Cardiac fibroblast (primary cell): ENCODE measurements at regions not wholly inside any gene's neighbourhood (a gene's known extent, or its start where the extent isn't known, plus 50 kb on each side); places are given as distances from the start of the nearest gene placed in this dataset.

Experiments used
- DNase-seq, 2 donors: peaks; one replicate each; pipeline versions ENCODE4 v3.0.0 to v3.0.0-alpha.2; 2010; ENCODE audit warnings: low read depth in 2 of 2
- H3K4me3 ChIP-seq, 2 donors: replicated peaks in 1 of 2; 1 replicate in 1 of 2; 2 replicates in 1 of 2; pipeline ENCODE4 v1.5.1; 2011; ENCODE audit warnings: low read depth in 2 of 2, low read length in 2 of 2, mild to moderate bottlenecking in 2 of 2, moderate library complexity in 1 of 2
- TF ChIP-seq, protein P1 (sequence below): IDR thresholded peaks from one replicate; pipeline ENCODE4 v1.5.1; 2011; ENCODE audit warnings: low read depth, mild to moderate bottlenecking, low read length, inconsistent platforms

DNA sequence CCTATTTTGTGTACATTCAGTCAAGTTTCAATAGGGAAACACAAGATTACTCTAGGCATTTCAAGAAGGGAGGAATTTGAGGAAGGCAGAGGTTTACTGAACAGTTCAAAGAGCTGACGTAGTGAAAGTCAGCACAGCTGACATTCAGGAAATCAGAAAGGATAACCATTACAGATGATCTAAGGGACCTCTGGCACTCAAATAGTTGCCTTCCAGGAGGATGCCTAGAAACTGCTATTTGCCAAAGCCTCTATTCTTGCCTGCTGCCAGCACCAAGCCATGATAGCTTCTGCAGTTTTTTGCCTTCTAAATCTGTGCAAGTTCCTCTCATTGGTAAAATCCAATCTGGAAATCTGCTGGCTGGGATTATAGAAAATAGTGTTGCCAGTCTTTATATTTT, 373.1 kb downstream of the CSNK1G3 start:
- TF ChIP-seq, protein P1, sequence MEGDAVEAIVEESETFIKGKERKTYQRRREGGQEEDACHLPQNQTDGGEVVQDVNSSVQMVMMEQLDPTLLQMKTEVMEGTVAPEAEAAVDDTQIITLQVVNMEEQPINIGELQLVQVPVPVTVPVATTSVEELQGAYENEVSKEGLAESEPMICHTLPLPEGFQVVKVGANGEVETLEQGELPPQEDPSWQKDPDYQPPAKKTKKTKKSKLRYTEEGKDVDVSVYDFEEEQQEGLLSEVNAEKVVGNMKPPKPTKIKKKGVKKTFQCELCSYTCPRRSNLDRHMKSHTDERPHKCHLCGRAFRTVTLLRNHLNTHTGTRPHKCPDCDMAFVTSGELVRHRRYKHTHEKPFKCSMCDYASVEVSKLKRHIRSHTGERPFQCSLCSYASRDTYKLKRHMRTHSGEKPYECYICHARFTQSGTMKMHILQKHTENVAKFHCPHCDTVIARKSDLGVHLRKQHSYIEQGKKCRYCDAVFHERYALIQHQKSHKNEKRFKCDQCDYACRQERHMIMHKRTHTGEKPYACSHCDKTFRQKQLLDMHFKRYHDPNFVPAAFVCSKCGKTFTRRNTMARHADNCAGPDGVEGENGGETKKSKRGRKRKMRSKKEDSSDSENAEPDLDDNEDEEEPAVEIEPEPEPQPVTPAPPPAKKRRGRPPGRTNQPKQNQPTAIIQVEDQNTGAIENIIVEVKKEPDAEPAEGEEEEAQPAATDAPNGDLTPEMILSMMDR, result no peak
- H3K4me3 ChIP-seq, result no peak overlapping the region
- no peak for DNase-seq

DNA sequence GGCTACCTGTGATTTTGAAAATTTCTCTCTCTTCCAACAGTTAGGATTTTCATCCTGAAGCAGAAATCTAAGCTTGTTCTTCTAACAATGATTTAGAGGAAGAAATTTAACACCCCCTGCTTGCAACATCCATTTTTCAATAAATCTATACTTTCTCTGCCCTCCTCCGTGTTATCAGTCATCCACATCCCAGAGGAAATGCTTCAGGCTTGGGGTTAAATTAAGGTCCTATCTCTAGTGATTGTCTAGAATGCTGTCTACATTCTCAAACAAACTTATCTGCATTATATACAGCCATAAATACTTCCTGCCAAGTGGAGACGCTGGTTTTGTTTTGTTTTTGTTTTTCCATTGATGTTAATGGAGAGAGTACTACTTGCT, 371.0 kb downstream of the CSNK1G3 start:
- TF ChIP-seq, protein P1, result no peak
- H3K4me3 ChIP-seq, result no peak overlapping the region
- peak in 1 of 2 donors; percentile 13 for DNase-seq

DNA sequence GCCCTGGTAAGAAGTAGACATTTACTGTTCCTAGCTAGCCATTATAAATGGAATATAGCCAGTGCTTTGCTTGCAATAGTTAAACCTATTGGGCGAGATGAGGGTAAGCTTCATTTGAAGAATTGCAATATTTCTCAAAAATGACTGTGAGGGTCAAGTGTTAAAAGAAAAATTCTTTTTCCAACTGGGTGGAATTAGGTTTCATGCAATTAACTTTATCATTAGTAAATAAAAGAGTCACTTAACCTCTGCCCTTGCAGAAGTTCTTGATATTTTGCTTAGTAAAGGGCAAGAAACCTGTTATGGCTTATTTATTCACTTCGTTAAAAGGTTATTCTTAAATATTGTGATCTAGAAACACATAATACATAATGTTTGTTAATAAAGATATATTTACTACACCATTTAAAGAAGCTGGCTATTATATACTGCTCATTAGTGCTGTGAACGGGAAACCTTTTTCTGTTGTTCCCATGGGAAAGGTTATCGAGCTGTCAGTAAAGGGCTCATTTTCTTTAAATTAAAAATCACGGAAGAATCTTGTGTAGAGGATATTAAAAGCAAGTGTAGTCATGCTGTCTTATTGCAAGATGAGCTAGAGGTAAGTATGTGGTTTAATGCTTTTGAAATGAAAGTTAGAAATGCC, 370.5 kb downstream of the CSNK1G3 start:
- H3K4me3 ChIP-seq, result no peak overlapping the region
- TF ChIP-seq, protein P1, result no peak
- DNase-seq, result no peak

DNA sequence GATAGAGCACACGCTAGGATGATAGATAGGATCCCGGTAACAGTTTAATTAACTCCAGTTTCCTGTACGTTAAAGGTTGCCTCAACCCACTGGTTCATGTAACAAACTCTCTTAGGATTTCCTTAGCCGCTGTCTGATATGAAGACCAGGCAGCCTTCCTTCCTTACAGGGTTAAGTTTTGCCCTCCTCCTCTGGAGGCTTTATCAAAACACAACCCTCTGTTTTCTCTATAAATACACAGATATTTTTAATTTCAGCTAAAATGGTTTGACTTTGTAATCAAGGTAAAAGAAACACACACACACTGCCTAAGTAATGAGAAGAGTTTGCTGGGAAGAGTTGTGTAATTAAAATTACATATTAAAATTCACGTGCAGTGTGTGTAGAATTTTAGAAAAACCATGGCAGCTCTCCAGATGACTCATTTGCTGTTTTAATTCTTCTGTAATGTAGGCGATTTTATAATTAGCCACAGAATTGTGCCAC, 369.8 kb downstream of the CSNK1G3 start:
- peak; percentile 33 to 58 for DNase-seq
- no peak overlapping the region for H3K4me3 ChIP-seq
- TF ChIP-seq, protein P1, result no peak

DNA sequence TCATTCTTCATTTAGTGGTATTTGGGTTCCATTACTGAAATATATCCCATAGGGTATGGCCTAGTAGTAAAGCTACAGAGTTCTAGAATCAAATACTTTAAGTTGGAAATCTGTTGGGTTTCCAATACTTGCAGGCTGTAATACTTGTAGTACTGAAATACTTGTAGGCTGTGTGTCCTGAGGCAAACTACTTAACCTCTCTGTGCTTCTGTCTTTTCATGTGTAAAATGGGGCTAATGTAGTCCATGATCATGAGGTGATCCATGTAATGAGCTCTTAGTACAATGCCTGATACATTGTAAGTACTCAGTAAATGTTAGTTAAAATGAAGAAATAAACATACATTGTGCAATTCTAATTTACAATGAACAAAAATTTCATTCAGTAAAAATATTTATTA, 368.9 kb downstream of the CSNK1G3 start:
- no peak overlapping the region for H3K4me3 ChIP-seq
- DNase-seq, result no peak
- TF ChIP-seq, protein P1, result no peak

DNA sequence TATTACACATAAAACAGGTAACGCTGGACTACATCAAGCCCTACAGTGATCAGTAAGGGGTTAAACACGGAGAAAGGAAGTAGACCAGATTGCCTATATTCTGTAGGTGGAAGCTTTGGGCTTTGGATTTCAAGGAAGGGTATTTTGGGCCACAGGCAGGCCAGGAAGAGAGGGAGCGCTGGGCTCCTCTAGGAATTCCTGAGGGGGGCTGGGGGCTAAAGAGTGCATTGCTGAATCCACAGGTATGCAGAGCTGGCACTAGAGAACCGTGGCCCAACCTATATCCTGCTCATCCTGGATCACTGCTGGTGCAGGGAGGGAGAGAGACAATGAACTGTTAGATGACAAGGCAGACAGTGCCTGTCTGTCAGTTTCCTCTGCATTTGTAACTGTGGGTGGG, 367.1 kb downstream of the CSNK1G3 start:
- no peak overlapping the region for H3K4me3 ChIP-seq
- no peak for DNase-seq
- TF ChIP-seq, protein P1, result no peak

DNA sequence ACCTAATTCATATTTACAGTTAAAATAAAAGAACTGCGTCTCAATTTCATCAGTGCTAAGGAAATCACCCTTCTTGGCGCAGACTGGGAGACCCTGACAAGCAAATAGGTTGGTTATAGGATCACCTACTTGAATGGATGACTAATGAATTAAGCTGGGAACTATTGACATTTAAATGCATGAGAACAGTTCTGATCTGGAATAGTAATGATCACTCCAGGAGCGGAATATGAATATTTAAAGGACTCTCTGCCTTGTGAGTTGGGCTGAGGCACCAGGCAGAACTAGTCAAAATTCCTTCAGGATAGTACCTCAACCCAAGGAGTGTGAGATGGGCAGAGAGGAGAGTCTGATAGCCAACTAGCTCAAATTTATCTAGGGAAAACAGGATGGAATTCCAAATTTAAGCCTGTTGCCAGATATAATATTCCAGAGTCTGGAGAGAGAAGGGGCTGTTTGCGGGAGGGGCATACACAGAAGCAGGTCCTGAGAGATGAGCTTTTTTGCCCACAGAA, 364.4 kb downstream of the CSNK1G3 start:
- no peak overlapping the region for H3K4me3 ChIP-seq
- TF ChIP-seq, protein P1, result no peak
- no peak for DNase-seq
